DMS79 treated with DMSO at 0.1 percent for 48 hours (cell line): ENCODE measurements at regions not wholly inside any gene's neighbourhood (a gene's known extent, or its start where the extent isn't known, plus 50 kb on each side); places are given as distances from the start of the nearest gene placed in this dataset.
"Not testable (repeated sequence)": the region's sequence is repeated elsewhere in the genome, so short reads cannot be mapped to it uniquely, and the experiment has no call there.

Source experiments
- DNase-seq: peaks from one replicate; lab custom pipeline; 2025; lab: John Stamatoyannopoulos, UW

DNA sequence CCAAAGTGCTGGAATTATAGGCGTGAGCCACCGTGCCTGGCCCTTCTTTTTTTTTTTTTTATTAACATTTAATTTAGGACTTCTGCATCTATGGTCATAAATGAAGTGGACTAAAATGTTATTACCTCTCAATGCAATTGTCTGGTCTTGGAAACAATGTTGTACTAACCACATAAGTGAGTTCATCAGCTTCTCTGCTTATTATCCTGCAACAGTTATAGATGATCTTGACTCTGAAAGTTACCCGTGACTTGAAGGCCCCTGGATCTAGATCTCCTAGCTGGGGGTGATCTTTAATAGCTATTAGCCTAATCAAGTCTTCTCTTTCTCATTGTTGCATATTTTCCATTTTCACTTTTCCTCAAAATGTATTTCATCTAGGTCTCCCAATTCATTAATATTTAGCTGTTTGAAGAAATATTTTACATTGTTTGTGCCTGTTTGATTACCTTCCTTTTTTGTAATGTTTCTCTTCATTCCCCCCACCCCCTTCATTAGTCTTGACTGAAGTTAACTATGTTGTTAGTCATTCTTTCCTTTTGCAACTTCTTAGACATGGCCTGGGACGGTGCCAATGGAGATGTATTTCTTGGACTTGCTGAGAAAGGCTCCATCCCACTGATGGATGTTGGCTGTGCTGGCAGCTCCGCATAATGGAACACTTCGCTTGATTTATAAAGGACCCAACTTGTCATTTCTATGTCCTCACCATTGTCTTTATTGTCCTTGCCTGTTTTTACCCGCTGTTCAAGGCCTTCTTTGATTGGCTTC, 141.6 kb upstream of the RIOK3 start:
- no peak for DNase-seq

- no peak for DNase-seq
Measured at GRCh38 chr18:23313379-23313778, 139.7 kb upstream of the RIOK3 start.

DNA sequence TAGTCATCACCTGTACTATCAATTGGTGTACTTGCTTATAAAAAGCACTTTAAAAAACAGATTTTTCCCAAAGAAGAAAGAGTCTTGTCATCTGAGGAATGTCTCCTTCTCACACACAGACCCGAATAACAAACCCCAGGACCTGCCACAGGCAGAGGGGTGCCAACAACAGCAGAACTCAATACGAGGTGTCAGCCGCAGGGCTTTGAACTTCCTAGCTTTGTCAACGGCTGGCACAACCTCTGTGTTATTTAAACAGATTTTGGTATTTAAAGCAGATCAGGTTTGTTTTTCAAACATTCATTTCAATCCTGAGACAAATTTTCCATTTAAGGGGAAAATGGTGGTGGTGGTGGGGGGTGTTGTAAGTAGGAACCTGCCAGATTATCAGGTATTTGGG, 138.4 kb upstream of the RIOK3 start:
- no peak for DNase-seq

GRCh38 chr18:23316316-23316715, 136.8 kb upstream of the RIOK3 start:
- no peak for DNase-seq

DNA sequence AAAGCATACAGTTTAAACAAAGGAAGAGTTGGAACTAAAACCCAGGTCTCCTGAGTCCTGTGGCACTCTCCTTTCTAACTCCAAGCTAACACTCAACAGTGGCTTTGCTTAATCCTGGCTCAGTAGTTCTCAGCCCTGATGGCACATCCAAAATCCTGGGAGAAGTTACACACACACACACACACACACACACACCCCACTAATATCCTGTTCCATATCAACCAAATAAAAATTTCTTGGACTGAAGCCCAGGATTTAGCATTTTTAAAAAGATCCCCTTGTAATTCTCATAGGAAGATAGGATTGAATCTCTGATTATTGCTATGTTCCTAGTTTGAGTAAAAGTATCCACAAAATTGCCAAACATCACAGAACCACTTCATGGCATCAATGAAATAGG, 136.1 kb upstream of the RIOK3 start:
- no peak for DNase-seq

- no peak for DNase-seq
Measured at GRCh38 chr18:23317975-23318675, 135.0 kb upstream of the RIOK3 start.

DNA sequence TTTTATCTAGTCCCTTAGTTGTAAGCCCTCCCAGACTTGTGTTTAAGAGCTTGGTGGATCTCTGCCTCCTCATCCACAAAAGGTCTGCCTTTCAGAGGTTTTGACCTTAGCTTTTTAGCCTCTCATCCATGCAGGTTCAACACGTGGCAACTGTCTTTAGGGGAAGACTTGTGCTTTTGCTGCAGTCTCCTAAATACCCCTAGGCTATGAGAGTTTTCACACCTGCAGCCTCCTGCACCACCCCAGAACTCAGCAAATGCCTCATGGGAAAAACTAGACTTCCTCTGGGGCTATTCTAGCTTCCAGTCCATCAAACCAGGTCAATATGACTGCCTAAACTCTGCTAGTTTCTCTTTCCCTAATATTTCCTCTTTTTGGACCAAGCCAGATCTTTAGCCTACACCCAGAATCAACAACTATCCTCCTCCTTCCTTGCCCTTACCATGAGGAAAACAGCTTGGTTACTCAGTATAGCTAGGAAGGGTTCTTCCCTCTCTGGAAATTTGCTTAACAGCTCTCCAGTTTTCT, 132.3 kb upstream of the RIOK3 start:
- no peak for DNase-seq

DNA sequence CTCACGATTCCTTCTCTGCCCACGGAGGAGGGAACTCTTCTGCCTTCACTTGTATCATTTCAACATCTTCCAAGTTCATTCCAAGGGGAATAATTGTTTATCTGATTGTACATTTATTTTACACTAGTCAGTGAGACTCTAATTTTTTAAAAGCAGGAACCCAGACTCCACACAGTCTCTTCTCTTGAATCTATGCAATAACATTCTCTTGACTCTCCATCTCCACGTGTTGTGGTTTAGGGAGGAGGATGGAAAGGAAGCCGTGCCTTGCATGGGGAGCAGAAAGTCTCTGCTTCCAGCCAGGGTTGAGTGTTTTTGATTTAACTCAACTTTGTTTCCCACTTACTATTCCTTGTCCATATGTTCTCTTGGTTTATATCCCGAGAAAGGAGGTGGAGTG, 131.1 kb upstream of the RIOK3 start:
- DNase-seq = no peak

GRCh38 chr18:23324056-23324811, 128.9 kb upstream of the RIOK3 start:
- no peak for DNase-seq

DNA sequence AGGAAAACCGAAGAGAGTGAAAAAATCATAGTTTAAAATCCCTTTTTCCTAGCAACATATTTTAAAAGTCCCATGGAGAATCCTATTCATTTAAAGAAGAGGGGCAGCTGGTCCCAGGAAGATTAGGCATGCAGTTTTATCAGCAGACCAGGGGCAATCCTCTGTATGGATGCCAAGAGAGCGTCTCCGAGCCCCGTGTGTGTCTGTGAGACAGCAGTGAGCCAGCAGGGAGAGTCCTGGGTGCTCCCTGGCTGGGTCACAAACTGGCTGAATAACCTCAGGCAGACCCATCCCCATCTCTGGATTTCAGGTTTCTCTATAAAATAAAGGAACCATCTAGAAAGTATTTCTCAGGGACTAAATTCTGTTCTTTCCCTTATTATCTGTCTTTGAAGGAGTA, 128.2 kb upstream of the RIOK3 start:
- DNase-seq = no peak

- DNase-seq = not testable (repeated sequence)
Measured at GRCh38 chr18:23329671-23330070, 123.4 kb upstream of the RIOK3 start.

- no peak for DNase-seq
Measured at GRCh38 chr18:23330423-23330822, 122.7 kb upstream of the RIOK3 start.

DNA sequence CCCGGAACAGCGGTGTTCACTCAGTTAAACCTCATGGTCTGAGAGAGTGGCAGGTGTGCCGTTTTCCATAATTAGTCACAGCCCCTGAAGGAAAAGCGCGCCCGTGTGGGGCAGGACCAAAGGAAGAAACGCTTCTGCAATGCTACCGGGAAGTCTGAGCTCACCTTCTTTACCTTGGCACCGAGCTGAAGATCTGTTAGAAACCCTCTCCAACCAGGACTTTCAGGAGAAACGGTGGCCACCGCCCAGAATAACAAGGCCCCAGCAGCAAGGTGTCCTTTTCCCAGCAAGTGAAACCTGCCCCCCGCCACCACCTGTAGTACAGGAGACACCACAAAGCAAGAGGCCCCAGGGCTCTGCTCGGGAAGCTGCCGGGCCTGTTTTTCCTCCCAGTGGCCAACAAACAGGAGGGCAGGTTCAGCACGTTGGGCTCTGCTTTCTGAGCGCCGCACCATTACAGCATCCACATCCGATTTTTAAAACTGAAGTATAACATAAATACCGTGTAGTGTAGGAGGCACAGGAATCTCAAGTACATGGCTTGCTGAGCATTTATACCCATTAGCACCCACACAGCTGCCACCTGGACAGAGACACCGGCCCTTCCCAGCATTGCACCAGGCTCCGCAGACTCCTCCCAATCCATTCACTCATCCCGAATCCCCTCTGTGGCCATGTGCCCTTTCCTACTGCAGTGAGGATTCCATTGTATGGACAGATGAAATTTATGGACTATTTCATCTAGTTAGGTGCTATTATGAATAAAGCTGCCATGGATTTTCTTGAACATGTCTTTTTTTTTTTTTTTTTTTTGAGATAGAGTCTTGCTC, 121.8 kb upstream of the RIOK3 start:
- DNase-seq = peak; percentile 53

DNA sequence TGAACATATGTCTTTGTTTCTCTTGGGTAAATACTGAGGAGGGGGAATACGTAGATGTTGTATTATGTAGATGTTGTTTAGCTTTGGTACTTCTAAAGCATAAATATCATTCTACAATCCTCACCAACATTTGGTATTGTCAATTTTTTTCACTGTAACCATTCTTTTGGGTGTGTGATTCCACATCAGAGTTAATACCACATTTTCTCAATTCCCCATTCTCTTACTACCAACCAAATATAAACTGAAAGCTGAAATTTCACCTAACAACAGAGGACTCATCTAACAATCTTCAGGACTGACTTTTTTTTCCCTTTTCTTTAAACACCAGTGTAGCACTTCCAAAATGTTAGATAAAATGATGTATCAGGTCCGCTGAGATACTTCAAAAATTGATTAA, 120.7 kb upstream of the RIOK3 start:
- DNase-seq = no peak

DNA sequence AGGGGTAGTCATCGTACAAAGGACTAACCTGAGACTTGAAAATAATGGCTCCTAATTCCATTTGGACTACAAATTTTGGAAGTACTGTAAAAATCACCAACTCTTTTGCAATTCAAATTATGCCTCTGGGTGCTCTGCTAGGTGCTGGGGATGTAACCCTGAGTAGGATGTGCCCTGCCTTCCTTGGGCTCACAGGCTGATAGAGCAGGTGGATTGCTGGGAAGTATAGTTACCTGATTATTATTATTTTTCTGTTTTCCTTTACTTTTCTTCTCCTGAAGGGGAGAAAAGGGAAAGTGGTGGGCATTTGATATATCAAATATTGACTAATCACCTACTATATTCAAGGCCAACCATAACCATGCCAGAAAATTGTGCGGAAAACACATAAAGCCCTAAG, 119.3 kb upstream of the RIOK3 start:
- no peak for DNase-seq

DNA sequence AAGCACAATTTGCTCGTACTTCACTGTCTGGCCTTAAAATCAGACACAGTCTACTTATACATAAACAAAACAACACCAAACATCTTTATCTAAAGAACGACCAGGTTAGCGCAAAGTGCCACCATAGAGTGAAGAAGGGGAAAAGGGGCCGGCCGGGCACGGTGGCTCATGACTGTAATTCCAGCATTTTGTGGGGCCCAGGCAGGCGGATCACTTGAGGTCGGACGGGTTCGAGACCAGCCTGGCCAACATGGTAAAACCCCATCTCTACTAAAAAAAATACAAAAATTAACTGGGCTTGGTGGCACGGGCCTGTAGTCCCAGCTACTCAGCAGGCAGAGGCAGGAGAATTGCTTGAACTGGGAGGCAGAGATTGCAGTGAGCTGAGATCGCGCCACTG, 118.5 kb upstream of the RIOK3 start:
- no peak for DNase-seq

DNA sequence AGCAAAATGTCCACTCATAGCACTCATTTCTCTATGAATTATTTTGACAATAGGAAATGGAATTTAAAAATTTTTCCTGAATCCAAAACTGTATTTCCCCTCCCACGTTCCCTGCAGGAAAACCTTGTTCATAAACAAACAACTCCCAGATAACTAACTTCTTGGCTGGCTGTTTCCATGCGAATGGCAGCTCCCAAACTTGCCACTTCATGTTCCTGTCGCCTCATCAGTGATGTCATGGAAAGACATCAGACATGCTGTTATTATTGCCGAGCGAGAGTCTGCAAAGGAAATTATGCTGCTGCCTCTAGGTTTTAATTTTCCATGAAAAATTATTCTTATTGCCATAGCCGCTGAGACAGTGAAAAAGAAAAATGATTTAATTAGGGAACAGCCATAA, 117.0 kb upstream of the RIOK3 start:
- no peak for DNase-seq

DNA sequence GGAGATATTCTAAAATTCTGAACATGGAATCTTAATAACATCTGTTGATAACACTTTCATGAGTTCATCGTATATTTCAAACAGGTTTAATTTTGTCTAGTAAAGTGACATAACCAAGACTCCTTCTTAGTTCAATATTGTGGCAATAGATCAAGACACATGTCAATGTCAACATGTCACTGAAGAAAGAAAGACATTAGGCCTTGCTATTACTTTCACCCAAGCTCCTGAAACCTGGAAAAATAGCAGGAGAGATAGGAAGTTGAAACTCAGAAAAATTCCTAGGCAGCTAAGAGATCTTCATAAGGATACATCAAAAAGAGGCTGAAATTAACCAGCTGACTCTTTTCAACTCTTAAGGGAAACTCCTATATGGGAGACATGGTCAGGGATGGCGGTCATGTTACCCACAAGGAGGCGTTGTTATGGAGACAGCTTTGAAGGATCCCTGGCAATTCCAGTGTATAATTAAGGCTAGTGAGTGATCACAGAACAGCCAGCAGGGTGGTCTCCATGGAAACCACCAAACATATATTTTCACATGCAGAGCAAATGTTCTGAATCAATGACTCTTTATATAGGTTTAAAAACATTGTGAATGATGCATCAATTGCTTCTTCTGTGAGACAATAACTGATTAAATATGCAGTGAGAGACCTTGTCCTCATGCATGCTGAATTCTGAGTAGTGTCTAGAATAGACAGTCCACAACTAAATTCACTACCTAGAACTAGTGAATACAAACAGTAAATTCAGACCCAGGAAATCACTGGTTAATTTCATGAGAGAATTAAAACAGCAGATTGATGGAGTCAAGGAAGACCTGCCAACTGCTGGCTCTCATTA, 115.3 kb upstream of the RIOK3 start:
- DNase-seq = peak; percentile 26

DNA sequence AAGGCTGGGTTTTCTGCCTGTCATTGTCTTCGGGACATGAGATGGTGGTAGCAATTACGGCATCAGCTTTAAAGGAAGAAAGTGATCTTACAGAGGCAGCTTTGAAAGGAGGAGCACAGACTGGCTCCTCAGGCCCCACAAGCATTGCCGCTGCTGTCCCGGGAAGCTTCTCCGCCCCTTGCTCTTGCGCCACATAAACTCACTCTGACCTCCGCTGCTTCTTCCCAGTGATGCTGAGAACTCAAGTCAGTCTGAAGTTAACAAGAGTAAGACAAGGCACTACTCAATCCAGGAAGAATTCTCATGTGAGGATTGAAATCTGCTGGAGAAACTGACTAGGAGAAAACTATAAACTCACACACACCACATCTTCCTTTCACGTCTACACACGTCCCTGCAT, 112.4 kb upstream of the RIOK3 start:
- peak; percentile 65 for DNase-seq

DNA sequence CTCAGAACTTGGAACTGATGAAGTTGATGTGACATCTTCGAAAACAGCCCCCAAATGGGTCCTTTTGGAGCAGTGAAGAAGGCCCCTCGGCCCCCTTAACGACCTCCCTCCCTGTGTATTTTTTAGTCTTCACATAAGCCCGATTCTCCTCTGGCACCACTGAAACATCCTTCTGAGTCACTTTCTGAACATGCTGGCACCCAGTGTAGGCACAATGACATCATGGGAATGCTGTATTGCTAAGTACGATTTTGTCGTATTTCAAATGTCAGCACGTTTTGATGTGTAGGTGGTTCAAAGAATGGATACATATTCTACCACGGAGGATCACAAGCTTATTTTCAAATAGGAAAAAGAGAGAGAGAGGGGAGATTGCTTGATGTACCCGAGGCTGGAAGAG, 111.7 kb upstream of the RIOK3 start:
- no peak for DNase-seq

DNA sequence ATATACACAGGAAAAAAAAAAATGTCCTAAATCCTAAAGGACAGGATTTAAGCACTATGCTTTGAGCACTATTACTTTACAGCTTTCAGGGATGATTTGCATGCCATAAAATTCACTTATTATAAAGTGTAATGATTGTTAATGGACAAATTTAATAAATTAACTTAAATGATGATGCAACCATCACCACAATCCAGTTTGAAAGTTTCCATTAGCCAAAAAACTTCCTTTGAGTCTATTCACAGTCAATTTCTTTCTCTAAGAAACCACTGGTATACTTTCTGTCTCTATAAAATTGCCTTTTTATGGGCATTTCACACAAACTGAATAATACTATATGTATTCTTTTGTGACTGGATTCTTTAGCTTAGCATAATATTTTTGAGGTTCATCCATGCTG, 111.1 kb upstream of the RIOK3 start:
- no peak for DNase-seq
